ENCODE measurements at regions not wholly inside any gene's neighbourhood (a gene's known extent, or its start where the extent isn't known, plus 50 kb on each side); places are given as distances from the start of the nearest gene placed in this dataset.

DNA sequence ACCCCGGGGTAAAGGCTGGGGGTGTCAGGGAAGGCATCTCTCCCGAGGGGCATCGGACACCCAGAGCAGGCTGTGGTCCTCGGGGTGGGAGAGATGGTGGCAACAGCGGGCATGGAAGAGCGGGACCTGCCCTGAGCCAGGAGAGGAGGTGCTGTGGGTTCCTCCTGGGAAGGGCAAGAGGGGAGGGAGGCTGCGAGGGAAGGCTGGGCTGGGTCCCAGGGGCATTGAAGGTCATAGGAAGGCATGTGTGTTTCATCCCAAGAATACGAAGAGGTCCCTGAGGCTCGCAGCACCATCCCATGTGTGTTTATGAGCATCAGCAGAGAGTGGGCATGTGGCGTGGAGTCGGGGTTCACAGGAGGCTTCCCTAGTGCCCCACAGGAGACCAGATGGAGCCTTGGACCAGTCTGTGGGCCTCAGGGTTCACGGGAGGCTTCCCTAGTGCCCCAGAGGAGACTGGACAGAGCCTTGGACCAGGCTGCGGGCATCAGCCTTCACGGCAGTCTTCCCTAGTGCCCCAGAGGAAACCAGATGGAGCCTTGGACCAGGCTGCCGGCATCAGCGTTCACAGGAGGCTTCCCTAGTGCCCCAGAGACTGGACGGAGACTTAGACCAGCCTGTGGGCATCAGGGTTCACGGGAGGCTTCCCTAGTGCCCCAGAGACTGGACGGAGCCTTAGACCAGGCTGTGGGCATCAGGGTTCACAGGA, 420.6 kb downstream of the BRD1 start:
- no peak for TF ChIP-seq CTCF (IDR thresholded peaks at IDR 0.05)
- TF ChIP-seq POLR2AphosphoS5 (IDR thresholded peaks at IDR 0.05; ENCODE audit: low read depth, low read length), result no peak
- no peak for TF ChIP-seq SIN3A (IDR thresholded peaks at IDR 0.05; ENCODE audit: borderline replicate concordance, insufficient read depth, low read depth, low read length)
- TF ChIP-seq REST (IDR thresholded peaks at IDR 0.05; ENCODE audit: insufficient read depth in 1 of 2, low read depth in 2 of 2, low read length in 1 of 2), result no peak

All from Panc1 (cell line).